ENCODE measurements at regions not wholly inside any gene's neighbourhood (a gene's known extent, or its start where the extent isn't known, plus 50 kb on each side); places are given as distances from the start of the nearest gene placed in this dataset.
A peak's percentile ranks its signal among the peaks of the same experiment; 100 is the strongest.

GRCh38 chr14:21917699-21918436, 244.2 kb upstream of the OR4E1 start:
- Histone ChIP-seq H3K36me3 (ENCODE audit: control insufficient read depth in 2 of 2, extremely low read depth in 1 of 2, insufficient read depth in 2 of 2, low read length in 2 of 2) (no peaks in the 10 kb centered on the region), H2AFZ (ENCODE audit: control insufficient read depth, low read length) (no peak overlapping the region)

GRCh38 chr14:21915826-21916225, 242.2 kb upstream of the OR4E1 start:
- H3K9me3 ChIP-seq (ENCODE audit: control insufficient read depth, low read depth, low read length) = no peaks in the 10 kb centered on the region
- no peak overlapping the region for H3K4me3 ChIP-seq (ENCODE audit: control insufficient read depth in 2 of 3, extremely low read depth in 1 of 3, insufficient read depth in 2 of 3, low read depth in 1 of 3, low read length in 3 of 3)
- H3K27me3 ChIP-seq (ENCODE audit: control insufficient read depth, extremely low read depth, insufficient read depth, low read length) = no peaks in the 10 kb centered on the region
- H3K4me1 ChIP-seq (ENCODE audit: control insufficient read depth, extremely low read depth, insufficient read depth, low read length) = no peaks in the 10 kb centered on the region
- H3K9me1 ChIP-seq (ENCODE audit: control insufficient read depth, extremely low read depth, insufficient read depth, low read length) = no peaks in the 10 kb centered on the region
- H4K20me1 ChIP-seq (ENCODE audit: control insufficient read depth, extremely low read depth, insufficient read depth, low read length) = no peaks in the 10 kb centered on the region
- TF ChIP-seq, protein P1, sequence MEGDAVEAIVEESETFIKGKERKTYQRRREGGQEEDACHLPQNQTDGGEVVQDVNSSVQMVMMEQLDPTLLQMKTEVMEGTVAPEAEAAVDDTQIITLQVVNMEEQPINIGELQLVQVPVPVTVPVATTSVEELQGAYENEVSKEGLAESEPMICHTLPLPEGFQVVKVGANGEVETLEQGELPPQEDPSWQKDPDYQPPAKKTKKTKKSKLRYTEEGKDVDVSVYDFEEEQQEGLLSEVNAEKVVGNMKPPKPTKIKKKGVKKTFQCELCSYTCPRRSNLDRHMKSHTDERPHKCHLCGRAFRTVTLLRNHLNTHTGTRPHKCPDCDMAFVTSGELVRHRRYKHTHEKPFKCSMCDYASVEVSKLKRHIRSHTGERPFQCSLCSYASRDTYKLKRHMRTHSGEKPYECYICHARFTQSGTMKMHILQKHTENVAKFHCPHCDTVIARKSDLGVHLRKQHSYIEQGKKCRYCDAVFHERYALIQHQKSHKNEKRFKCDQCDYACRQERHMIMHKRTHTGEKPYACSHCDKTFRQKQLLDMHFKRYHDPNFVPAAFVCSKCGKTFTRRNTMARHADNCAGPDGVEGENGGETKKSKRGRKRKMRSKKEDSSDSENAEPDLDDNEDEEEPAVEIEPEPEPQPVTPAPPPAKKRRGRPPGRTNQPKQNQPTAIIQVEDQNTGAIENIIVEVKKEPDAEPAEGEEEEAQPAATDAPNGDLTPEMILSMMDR (optimal IDR thresholded peaks at IDR 0.05 in 1 of 3, IDR thresholded peaks at IDR 0.05 in 1 of 3, conservative IDR thresholded peaks at IDR 0.05 in 1 of 3; ENCODE audit: extremely low read depth in 1 of 3, insufficient read depth in 2 of 3, low read length in 3 of 3) = no peak
- TF ChIP-seq EZH2 (IDR thresholded peaks at IDR 0.05; ENCODE audit: low read length) = no peak
- DNase-seq (ENCODE audit: low read depth, low spot score) (no peak), FAIRE-seq (no peak)
- no peaks in the 10 kb centered on the region for H3K36me3 ChIP-seq (ENCODE audit: control insufficient read depth in 2 of 2, extremely low read depth in 1 of 2, insufficient read depth in 2 of 2, low read length in 2 of 2)
- H3K9ac ChIP-seq (ENCODE audit: control insufficient read depth, extremely low read depth, insufficient read depth, low read length) = no peak overlapping the region
- H3K27ac ChIP-seq (ENCODE audit: control insufficient read depth, insufficient read depth, low read length) = no peak overlapping the region
- H3K4me2 ChIP-seq (ENCODE audit: control insufficient read depth, extremely low read depth, insufficient read depth, low read depth, low read length) = no peak overlapping the region
- no peak overlapping the region for H2AFZ ChIP-seq (ENCODE audit: control insufficient read depth, low read length)
- H3K79me2 ChIP-seq (ENCODE audit: control insufficient read depth, insufficient read depth, low read length) = no peaks in the 10 kb centered on the region
- dilution Hi-C loops (cut with MboI; ENCODE audit: extremely low pct_ligation_motif_present, low sequenced_read_pairs) = no loop called here

More at GRCh38 chr14:21917699-21918436, 244.2 kb upstream of the OR4E1 start:
- Histone ChIP-seq H3K4me1 (ENCODE audit: control insufficient read depth, extremely low read depth, insufficient read depth, low read length) (no peaks in the 10 kb centered on the region), H3K4me2 (ENCODE audit: control insufficient read depth, extremely low read depth, insufficient read depth, low read depth, low read length) (peak overlapping the region; percentile 25), H3K4me3 (ENCODE audit: control insufficient read depth in 2 of 3, extremely low read depth in 1 of 3, insufficient read depth in 2 of 3, low read depth in 1 of 3, low read length in 3 of 3) (no peak overlapping the region), H3K79me2 (ENCODE audit: control insufficient read depth, insufficient read depth, low read length) (no peaks in the 10 kb centered on the region), H3K9me3 (ENCODE audit: control insufficient read depth, low read depth, low read length) (no peaks in the 10 kb centered on the region), H3K27ac (ENCODE audit: control insufficient read depth, insufficient read depth, low read length) (no peak overlapping the region), H4K20me1 (ENCODE audit: control insufficient read depth, extremely low read depth, insufficient read depth, low read length) (no peaks in the 10 kb centered on the region), H3K9ac (ENCODE audit: control insufficient read depth, extremely low read depth, insufficient read depth, low read length) (no peak overlapping the region), H3K9me1 (ENCODE audit: control insufficient read depth, extremely low read depth, insufficient read depth, low read length) (no peaks in the 10 kb centered on the region), H3K27me3 (ENCODE audit: control insufficient read depth, extremely low read depth, insufficient read depth, low read length) (no peaks in the 10 kb centered on the region)
- DNase-seq (ENCODE audit: low read depth, low spot score) (no peak), FAIRE-seq (peak; percentile 56)
- no peak for TF ChIP-seq EZH2 (IDR thresholded peaks at IDR 0.05; ENCODE audit: low read length)
- TF ChIP-seq, protein P1 (optimal IDR thresholded peaks at IDR 0.05 in 1 of 3, IDR thresholded peaks at IDR 0.05 in 1 of 3, conservative IDR thresholded peaks at IDR 0.05 in 1 of 3; ENCODE audit: extremely low read depth in 1 of 3, insufficient read depth in 2 of 3, low read length in 3 of 3) = peak in 2 of 3 experiments; percentile 69 to 76
- dilution Hi-C loops (cut with MboI; ENCODE audit: extremely low pct_ligation_motif_present, low sequenced_read_pairs) = no loop called here
